ENCODE measurements at regions not wholly inside any gene's neighbourhood (a gene's known extent, or its start where the extent isn't known, plus 50 kb on each side); places are given as distances from the start of the nearest gene placed in this dataset.

- intact Hi-C loops (cut with micrococcal nuclease), result loop anchor here in 1 of 2 donors (1.0 kb wide), 1 partner anchor 11 kb away; no protein-coding TSS in a partner anchor
- Mint-ChIP-seq H3K4me1 (peaks cover 34 to 90% (median 88%) of the 10 kb centered on the region in 7 donors), H3K27me3 (no peaks in the 10 kb centered on the region), H3K9me3 (peaks cover 0 to 3% (median 0%) of the 10 kb centered on the region in 11 donors), H3K27ac (peak overlapping the region in 7 of 9 donors; percentile 89 to 97 (median 94)), H3K4me3 (peak overlapping the region in 9 of 10 donors; percentile 68 to 90 (median 82)), H3K36me3 (no peaks in the 10 kb centered on the region)
- ChIA-PET CTCF (interaction anchor here (0.6 kb wide), 1 partner anchor 26 kb away, joined by 3 read pairs; no protein-coding TSS in a partner anchor), POLR2A (interaction anchor here (0.8 to 2.8 kb wide), 5 partner anchors 10 to 94 kb away, joined by 3 to 16 read pairs (median 7); no protein-coding TSS in a partner anchor)
- Histone ChIP-seq H3K36me3 (ENCODE audit: control insufficient read depth in 2 of 3, insufficient read depth in 3 of 3, low read length in 3 of 3) (no peaks in the 10 kb centered on the region), H3K9me3 (ENCODE audit: control insufficient read depth in 2 of 3, low read length in 3 of 3) (no peaks in the 10 kb centered on the region), H3K27me3 (ENCODE audit: control insufficient read depth in 2 of 2, insufficient read depth in 2 of 2, low read length in 2 of 2) (no peaks in the 10 kb centered on the region), H3K27ac (ENCODE audit: low read depth, low read length) (peak overlapping the region; percentile 67), H3K4me1 (ENCODE audit: control insufficient read depth in 2 of 2, insufficient read depth in 2 of 2, low read length in 2 of 2) (peaks cover 31 to 49% of the 10 kb centered on the region in 2 donors), H3K4me3 (ENCODE audit: low read length) (peak overlapping the region; percentile 33)
- peak in 1 of 9 donors; percentile 9 for DNase-seq
- no peak for ATAC-seq
Measured at GRCh38 chr17:17403065-17403464, 73.7 kb upstream of the MED9 start.

GRCh38 chr17:17403899-17404576 lies 72.8 kb upstream of the MED9 start:
- peak; percentile 90 for ATAC-seq
- POLR2A ChIA-PET, result interaction anchor here (1.0 to 2.8 kb wide), 5 partner anchors 11 to 25 kb away, joined by 3 to 16 read pairs (median 7); no protein-coding TSS in a partner anchor
- peak in 8 of 9 donors; percentile 31 to 69 (median 67) for DNase-seq
- Mint-ChIP-seq H3K9me3 (peaks cover 0 to 5% (median 0%) of the 10 kb centered on the region in 11 donors), H3K4me3 (peak overlapping the region; percentile 68 to 90 (median 81)), H3K27me3 (no peaks in the 10 kb centered on the region), H3K27ac (peak overlapping the region; percentile 69 to 97 (median 94)), H3K4me1 (peaks cover 42 to 93% (median 88%) of the 10 kb centered on the region in 7 donors), H3K36me3 (no peaks in the 10 kb centered on the region)
- CTCF ChIA-PET, result no interaction called here
- Histone ChIP-seq H3K36me3 (ENCODE audit: control insufficient read depth in 2 of 3, insufficient read depth in 3 of 3, low read length in 3 of 3) (no peaks in the 10 kb centered on the region), H3K9me3 (ENCODE audit: control insufficient read depth in 2 of 3, low read length in 3 of 3) (no peaks in the 10 kb centered on the region), H3K27me3 (ENCODE audit: control insufficient read depth in 2 of 2, insufficient read depth in 2 of 2, low read length in 2 of 2) (no peaks in the 10 kb centered on the region), H3K4me1 (ENCODE audit: control insufficient read depth in 2 of 2, insufficient read depth in 2 of 2, low read length in 2 of 2) (peaks cover 31 to 49% of the 10 kb centered on the region in 2 donors), H3K4me3 (ENCODE audit: low read length) (peak overlapping the region; percentile 33), H3K27ac (ENCODE audit: low read depth, low read length) (peak overlapping the region; percentile 67)
- intact Hi-C loops (cut with micrococcal nuclease), result loop anchor here in 1 of 2 donors (1.0 kb wide), 1 partner anchor 12 kb away; no protein-coding TSS in a partner anchor

GRCh38 chr17:17405673-17406072 lies 71.1 kb upstream of the MED9 start:
- no peaks in the 10 kb centered on the region for H3K9me3 ChIP-seq (ENCODE audit: control insufficient read depth in 2 of 3, low read length in 3 of 3)
- H3K4me3 Mint-ChIP-seq, result peak overlapping the region in 1 of 10 donors; percentile 68
- H3K4me1 ChIP-seq (ENCODE audit: control insufficient read depth in 2 of 2, insufficient read depth in 2 of 2, low read length in 2 of 2), result peaks cover 31 to 49% of the 10 kb centered on the region in 2 donors
- intact Hi-C loops (cut with micrococcal nuclease), result no loop called here
- no peaks in the 10 kb centered on the region for H3K27me3 ChIP-seq (ENCODE audit: control insufficient read depth in 2 of 2, insufficient read depth in 2 of 2, low read length in 2 of 2)
- CTCF ChIA-PET, result no interaction called here
- no peaks in the 10 kb centered on the region for H3K36me3 Mint-ChIP-seq
- DNase-seq (no peak), ATAC-seq (no peak)
- POLR2A ChIA-PET, result interaction anchor here (0.6 to 1.8 kb wide), 2 partner anchors 9 to 40 kb away, joined by 3 to 10 read pairs; no protein-coding TSS in a partner anchor
- no peak overlapping the region for H3K4me3 ChIP-seq (ENCODE audit: low read length)
- H3K27me3 Mint-ChIP-seq, result no peaks in the 10 kb centered on the region
- H3K36me3 ChIP-seq (ENCODE audit: control insufficient read depth in 2 of 3, insufficient read depth in 3 of 3, low read length in 3 of 3), result no peaks in the 10 kb centered on the region
- H3K27ac ChIP-seq (ENCODE audit: low read depth, low read length), result no peak overlapping the region
- H3K4me1 Mint-ChIP-seq, result peaks cover 42 to 80% (median 75%) of the 10 kb centered on the region in 7 donors
- peak overlapping the region in 4 of 9 donors; percentile 41 to 96 (median 73) for H3K27ac Mint-ChIP-seq
- peaks cover 0 to 5% (median 0%) of the 10 kb centered on the region in 11 donors for H3K9me3 Mint-ChIP-seq

- Mint-ChIP-seq H3K9me3 (peaks cover 0 to 5% (median 0%) of the 10 kb centered on the region in 11 donors), H3K27me3 (no peaks in the 10 kb centered on the region), H3K27ac (peak overlapping the region in 5 of 9 donors; percentile 4 to 92 (median 44)), H3K4me3 (peak overlapping the region in 2 of 10 donors; percentile 21 to 32), H3K36me3 (no peaks in the 10 kb centered on the region), H3K4me1 (peaks cover 42 to 75% (median 70%) of the 10 kb centered on the region in 7 donors)
- DNase-seq (no peak), ATAC-seq (no peak)
- Histone ChIP-seq H3K4me1 (ENCODE audit: control insufficient read depth in 2 of 2, insufficient read depth in 2 of 2, low read length in 2 of 2) (peaks cover 31 to 49% of the 10 kb centered on the region in 2 donors), H3K4me3 (ENCODE audit: low read length) (no peak overlapping the region), H3K27ac (ENCODE audit: low read depth, low read length) (no peak overlapping the region), H3K36me3 (ENCODE audit: control insufficient read depth in 2 of 3, insufficient read depth in 3 of 3, low read length in 3 of 3) (no peaks in the 10 kb centered on the region), H3K9me3 (ENCODE audit: control insufficient read depth in 2 of 3, low read length in 3 of 3) (no peaks in the 10 kb centered on the region), H3K27me3 (ENCODE audit: control insufficient read depth in 2 of 2, insufficient read depth in 2 of 2, low read length in 2 of 2) (no peaks in the 10 kb centered on the region)
- POLR2A ChIA-PET, result interaction anchor here (0.6 to 1.8 kb wide), 2 partner anchors 10 to 41 kb away, joined by 3 to 10 read pairs; no protein-coding TSS in a partner anchor
- intact Hi-C loops (cut with micrococcal nuclease), result no loop called here
- CTCF ChIA-PET, result no interaction called here
Measured at GRCh38 chr17:17406225-17406624, 70.6 kb upstream of the MED9 start.

GRCh38 chr17:17408236-17408794 lies 68.5 kb upstream of the MED9 start:
- no peaks in the 10 kb centered on the region for H3K36me3 ChIP-seq (ENCODE audit: control insufficient read depth in 2 of 3, insufficient read depth in 3 of 3, low read length in 3 of 3)
- intact Hi-C loops (cut with micrococcal nuclease), result no loop called here
- peak overlapping the region in 3 of 9 donors; percentile 18 to 76 (median 31) for H3K27ac Mint-ChIP-seq
- DNase-seq, result no peak
- H3K36me3 Mint-ChIP-seq, result no peaks in the 10 kb centered on the region
- no peak overlapping the region for H3K4me3 Mint-ChIP-seq
- H3K4me1 ChIP-seq (ENCODE audit: control insufficient read depth in 2 of 2, insufficient read depth in 2 of 2, low read length in 2 of 2), result peaks cover 19 to 38% of the 10 kb centered on the region in 2 donors
- H3K27ac ChIP-seq (ENCODE audit: low read depth, low read length), result no peak overlapping the region
- ChIA-PET POLR2A (interaction anchor here (0.7 kb wide), 1 partner anchor 771 kb away, joined by 3 read pairs; no protein-coding TSS in a partner anchor), CTCF (no interaction called here)
- H3K27me3 ChIP-seq (ENCODE audit: control insufficient read depth in 2 of 2, insufficient read depth in 2 of 2, low read length in 2 of 2), result no peaks in the 10 kb centered on the region
- peaks cover 0 to 3% (median 0%) of the 10 kb centered on the region in 11 donors for H3K9me3 Mint-ChIP-seq
- peaks cover 35 to 57% (median 51%) of the 10 kb centered on the region in 7 donors for H3K4me1 Mint-ChIP-seq
- H3K4me3 ChIP-seq (ENCODE audit: low read length), result no peak overlapping the region
- peak; percentile 60 for ATAC-seq
- no peaks in the 10 kb centered on the region for H3K9me3 ChIP-seq (ENCODE audit: control insufficient read depth in 2 of 3, low read length in 3 of 3)
- peaks cover 0 to 3% (median 0%) of the 10 kb centered on the region in 5 donors for H3K27me3 Mint-ChIP-seq

- no peak for DNase-seq
- intact Hi-C loops (cut with micrococcal nuclease), result no loop called here
- CTCF ChIA-PET, result no interaction called here
- peaks cover 1 to 19% of the 10 kb centered on the region in 2 donors for H3K4me1 ChIP-seq (ENCODE audit: control insufficient read depth in 2 of 2, insufficient read depth in 2 of 2, low read length in 2 of 2)
- peaks cover 0 to 3% (median 0%) of the 10 kb centered on the region in 11 donors for H3K9me3 Mint-ChIP-seq
- no peak overlapping the region for H3K27ac ChIP-seq (ENCODE audit: low read depth, low read length)
- H3K4me3 ChIP-seq (ENCODE audit: low read length), result no peak overlapping the region
- no peak overlapping the region for H3K4me3 Mint-ChIP-seq
- H3K27me3 ChIP-seq (ENCODE audit: control insufficient read depth in 2 of 2, insufficient read depth in 2 of 2, low read length in 2 of 2), result no peaks in the 10 kb centered on the region
- no peaks in the 10 kb centered on the region for H3K9me3 ChIP-seq (ENCODE audit: control insufficient read depth in 2 of 3, low read length in 3 of 3)
- H3K36me3 ChIP-seq (ENCODE audit: control insufficient read depth in 2 of 3, insufficient read depth in 3 of 3, low read length in 3 of 3), result no peaks in the 10 kb centered on the region
- H3K27me3 Mint-ChIP-seq, result peaks cover 0 to 5% (median 0%) of the 10 kb centered on the region in 5 donors
- peaks cover 20 to 41% (median 39%) of the 10 kb centered on the region in 7 donors for H3K4me1 Mint-ChIP-seq
- no peak for ATAC-seq
- no peaks in the 10 kb centered on the region for H3K36me3 Mint-ChIP-seq
- no peak overlapping the region for H3K27ac Mint-ChIP-seq
- POLR2A ChIA-PET, result interaction anchor here (0.6 kb wide), 1 partner anchor 926 kb away, joined by 3 read pairs; no protein-coding TSS in a partner anchor
Measured at GRCh38 chr17:17410357-17410756, 66.4 kb upstream of the MED9 start.

Measured in naive thymus-derived CD4-positive, alpha-beta T cell (primary cell).